GM12872 (cell line): ENCODE measurements at regions not wholly inside any gene's neighbourhood (a gene's known extent, or its start where the extent isn't known, plus 50 kb on each side); places are given as distances from the start of the nearest gene placed in this dataset.

Experiments
- TF ChIP-seq, protein P1 (sequence below): IDR thresholded peaks from 3 replicates; pipeline ENCODE4 v1.5.1; 2011; ENCODE audit warnings: low read depth, mild to moderate bottlenecking, low read length, moderate library complexity; ENCODE audit not compliant: insufficient read depth

DNA sequence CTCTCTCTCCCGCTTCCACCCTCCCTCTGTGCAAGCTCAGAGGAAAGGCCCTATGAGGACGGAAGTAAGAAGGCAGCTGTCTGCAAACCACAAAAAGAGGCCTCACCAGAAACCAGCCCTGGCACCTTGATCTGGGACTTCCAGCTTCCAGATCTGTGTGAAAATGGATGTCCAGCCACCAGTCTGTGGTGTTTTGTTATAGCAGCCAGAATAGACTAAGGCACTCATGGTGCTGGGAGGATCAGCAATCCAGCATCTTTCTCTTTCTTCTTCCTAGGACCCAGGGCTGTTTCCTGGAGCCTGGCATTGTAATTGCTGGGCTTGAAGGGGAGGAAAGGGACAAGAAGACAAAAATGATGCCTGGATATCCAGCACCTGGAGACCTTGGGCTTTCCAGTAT, 122.5 kb downstream of the SOCS6 start:
- TF ChIP-seq, protein P1, sequence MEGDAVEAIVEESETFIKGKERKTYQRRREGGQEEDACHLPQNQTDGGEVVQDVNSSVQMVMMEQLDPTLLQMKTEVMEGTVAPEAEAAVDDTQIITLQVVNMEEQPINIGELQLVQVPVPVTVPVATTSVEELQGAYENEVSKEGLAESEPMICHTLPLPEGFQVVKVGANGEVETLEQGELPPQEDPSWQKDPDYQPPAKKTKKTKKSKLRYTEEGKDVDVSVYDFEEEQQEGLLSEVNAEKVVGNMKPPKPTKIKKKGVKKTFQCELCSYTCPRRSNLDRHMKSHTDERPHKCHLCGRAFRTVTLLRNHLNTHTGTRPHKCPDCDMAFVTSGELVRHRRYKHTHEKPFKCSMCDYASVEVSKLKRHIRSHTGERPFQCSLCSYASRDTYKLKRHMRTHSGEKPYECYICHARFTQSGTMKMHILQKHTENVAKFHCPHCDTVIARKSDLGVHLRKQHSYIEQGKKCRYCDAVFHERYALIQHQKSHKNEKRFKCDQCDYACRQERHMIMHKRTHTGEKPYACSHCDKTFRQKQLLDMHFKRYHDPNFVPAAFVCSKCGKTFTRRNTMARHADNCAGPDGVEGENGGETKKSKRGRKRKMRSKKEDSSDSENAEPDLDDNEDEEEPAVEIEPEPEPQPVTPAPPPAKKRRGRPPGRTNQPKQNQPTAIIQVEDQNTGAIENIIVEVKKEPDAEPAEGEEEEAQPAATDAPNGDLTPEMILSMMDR, result no peak

DNA sequence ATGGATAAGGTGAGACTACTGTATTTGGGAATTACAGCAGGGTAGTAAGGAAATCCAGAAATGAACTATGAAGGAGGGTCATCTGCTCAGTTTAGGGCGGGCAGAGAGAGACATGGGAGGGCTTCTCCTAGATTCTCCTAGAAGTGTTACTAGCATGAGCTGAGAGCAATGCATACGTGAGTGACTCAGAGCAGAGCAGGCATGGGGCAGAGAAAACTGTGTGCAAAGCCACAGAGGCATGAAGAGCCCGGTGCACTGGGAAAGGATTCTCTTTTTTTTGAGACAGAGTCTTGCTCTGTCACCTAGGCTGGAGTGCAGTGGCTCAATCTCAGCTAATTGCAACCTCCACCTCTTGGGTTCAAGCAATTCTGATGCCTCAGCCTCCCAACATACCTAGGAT, 116.2 kb downstream of the SOCS6 start:
- TF ChIP-seq, protein P1, result no peak

DNA sequence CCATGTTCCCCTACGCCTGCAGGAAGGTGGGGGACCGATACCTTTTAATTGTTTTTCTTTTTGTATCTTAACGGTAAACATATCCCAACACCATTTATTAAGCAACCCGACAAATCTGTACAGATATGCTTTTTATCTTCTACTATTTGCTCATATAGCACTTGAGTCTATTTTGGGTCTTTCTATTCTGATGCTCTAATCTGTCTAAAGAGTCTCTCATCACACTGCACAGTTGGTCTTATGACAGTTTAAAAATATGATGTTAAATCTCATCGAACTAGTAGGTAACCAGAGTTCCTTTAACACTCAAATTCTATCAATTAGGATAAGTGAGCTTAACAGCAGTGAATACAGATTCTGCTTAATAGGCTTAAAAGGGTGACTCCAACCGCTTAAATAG, 111.6 kb downstream of the SOCS6 start:
- TF ChIP-seq, protein P1, result no peak

DNA sequence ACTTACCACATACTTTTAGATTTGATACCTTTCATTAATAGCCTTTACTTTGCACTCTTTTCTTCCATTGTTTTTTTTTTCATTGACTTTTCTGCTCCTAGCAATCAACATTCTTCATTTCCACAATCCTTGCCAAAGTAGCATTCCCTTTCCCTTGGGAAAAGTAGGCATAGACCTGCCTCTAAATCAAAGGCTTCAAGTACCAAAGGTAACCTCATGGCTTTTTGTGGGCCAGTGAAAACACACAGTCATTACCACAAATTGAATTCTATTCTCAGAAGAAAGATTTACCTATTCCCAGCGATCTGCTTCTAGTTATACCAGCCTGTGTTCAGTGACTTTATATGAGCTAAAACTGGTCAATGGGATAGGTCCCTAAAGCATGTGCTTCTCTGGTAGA, 109.2 kb downstream of the SOCS6 start:
- TF ChIP-seq, protein P1, result no peak

DNA sequence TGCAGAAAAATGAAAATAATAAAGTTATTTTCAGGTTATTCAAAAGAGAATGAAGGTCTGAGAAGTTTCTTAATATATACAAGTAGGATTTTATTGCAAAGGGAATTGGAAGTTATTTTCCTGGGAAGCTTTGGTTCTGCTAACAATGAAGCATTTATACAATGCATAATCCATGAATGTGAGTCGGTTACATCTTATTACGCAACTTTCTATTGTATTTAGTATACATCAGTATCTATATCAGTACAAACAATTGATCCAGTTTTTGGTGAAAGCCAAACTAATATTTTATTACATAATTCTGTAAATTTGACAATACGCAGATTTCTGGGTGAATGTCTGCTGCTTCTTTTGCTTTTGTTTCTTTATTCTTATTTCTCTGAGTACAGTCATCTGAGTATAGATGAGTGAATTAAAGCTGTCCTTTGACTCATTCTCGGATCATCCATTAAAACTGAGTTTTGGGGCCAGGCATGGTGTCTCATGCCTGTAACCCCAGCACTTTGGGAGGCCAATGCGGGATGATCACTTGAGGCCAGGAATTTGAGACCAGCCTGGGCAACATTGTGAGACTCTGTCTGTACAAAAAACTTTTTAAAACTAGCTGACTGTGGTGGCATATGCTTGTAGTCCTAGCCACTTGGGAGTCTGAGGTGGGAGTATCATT, 108.5 kb downstream of the SOCS6 start:
- TF ChIP-seq, protein P1, result no peak

DNA sequence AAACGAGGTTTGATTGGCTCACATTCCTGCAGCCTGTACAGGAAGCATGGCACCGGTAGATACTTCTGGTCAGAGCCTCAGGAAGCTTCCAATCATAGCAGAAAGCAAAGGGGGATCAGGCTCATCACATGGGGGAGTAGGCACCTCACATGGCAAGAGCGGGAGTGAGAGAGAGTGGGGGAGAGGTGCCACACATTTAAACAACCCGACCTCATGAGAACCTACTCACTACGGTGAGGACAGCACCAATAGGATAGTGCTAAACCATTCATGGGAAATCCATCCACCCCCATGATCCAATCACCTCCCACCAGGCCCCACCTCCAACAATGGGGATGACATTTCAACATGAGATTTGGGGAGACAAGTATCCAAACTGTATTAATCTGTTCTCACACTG, 105.8 kb downstream of the SOCS6 start:
- TF ChIP-seq, protein P1, result no peak

DNA sequence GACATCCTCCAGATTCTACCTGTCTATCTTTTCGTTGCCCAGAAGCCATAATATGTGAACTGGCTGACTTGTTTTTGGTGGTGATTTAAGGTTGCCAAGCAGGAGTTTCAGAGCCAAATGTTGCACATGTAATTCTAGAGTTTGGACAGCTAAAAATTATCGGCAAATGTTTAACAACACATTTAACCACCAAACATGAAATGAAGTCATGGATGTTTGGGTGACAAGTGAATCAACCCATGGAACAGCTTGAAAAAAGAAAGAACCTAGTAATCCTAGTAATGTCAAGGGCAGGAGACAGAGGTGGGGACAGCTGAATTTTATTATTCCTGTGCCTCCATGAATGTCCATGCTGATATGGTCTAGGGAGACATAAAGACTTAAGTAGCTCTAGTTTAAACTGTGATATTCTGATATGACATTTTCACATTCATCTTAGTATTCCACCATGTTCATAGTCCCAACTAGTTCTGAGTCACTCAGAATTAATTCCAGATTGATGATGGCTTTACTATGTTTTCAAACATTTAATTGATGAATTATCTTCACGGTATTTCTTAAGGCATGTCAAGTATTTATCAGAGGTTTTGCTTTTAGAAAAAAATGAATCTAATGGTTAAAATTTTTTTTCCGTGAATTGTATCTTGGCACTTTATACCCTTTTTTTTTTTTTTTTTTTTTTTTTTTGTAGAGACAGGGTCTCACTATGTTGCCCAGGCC, 101.7 kb downstream of the SOCS6 start:
- TF ChIP-seq, protein P1, result no peak
